OCI-LY1 (cell line): ENCODE measurements at regions not wholly inside any gene's neighbourhood (a gene's known extent, or its start where the extent isn't known, plus 50 kb on each side); places are given as distances from the start of the nearest gene placed in this dataset.

Experiments used
- H2AFZ ChIP-seq: fragments of 200-600 bp; sonication (generic), shearing (Covaris generic); 2 replicates; pipeline ENCODE4 v1.6.0; 2014; ENCODE audit warnings: antibody characterized with exemption, mild to moderate bottlenecking, low read length
- H3F3A ChIP-seq: fragments of 200-600 bp; sonication (generic), shearing (Covaris generic); 2 replicates; pipeline ENCODE4 v1.6.0; 2014; ENCODE audit warnings: mild to moderate bottlenecking, antibody characterized with exemption, low read length, moderate library complexity; ENCODE audit not compliant: insufficient read depth
- H3K27ac ChIP-seq: fragments of 200-600 bp; sonication (generic); 2 replicates; pipeline ENCODE4 v1.5.1; 2014; ENCODE audit warnings: low read length, mixed run types, mild to moderate bottlenecking, low read depth; ENCODE audit not compliant: poor library complexity, severe bottlenecking
- H3K27me3 ChIP-seq: fragments of 200-600 bp; sonication (generic); 2 replicates; pipeline ENCODE4 v1.6.0; 2014; ENCODE audit warnings: antibody characterized with exemption, mild to moderate bottlenecking, low read length, moderate library complexity; ENCODE audit not compliant: insufficient read depth
- H3K36me3 ChIP-seq: fragments of 200-600 bp; sonication (generic); 2 replicates; pipeline ENCODE4 v1.6.1; 2014; ENCODE audit warnings: mild to moderate bottlenecking, antibody characterized with exemption, low read length, moderate library complexity, mixed read lengths; ENCODE audit not compliant: insufficient read depth
- H3K4me1 ChIP-seq: fragments of 200-600 bp; sonication (generic); 2 replicates; pipeline ENCODE4 v1.5.1; 2014; ENCODE audit warnings: mild to moderate bottlenecking, low read length, moderate library complexity; ENCODE audit not compliant: insufficient read depth, severe bottlenecking
- H3K4me2 ChIP-seq: fragments of 200-600 bp; sonication (generic), shearing (Covaris generic); 2 replicates; pipeline ENCODE4 v1.6.1; 2014; ENCODE audit warnings: low read length
- H3K4me3 ChIP-seq: fragments of 200-600 bp; sonication (generic); 2 replicates; pipeline ENCODE4 v1.5.1; 2014; ENCODE audit warnings: low read length, low read depth, mild to moderate bottlenecking, mixed read lengths; ENCODE audit not compliant: poor library complexity, severe bottlenecking
- H3K79me2 ChIP-seq: fragments of 200-600 bp; shearing (Covaris generic); 2 replicates; pipeline ENCODE4 v1.6.1; 2016; ENCODE audit warnings: mixed run types, low read length, mixed read lengths; ENCODE audit not compliant: insufficient read depth
- H3K9ac ChIP-seq: fragments of 200-600 bp; sonication (generic), shearing (Covaris generic); 2 replicates; pipeline ENCODE4 v1.6.1; 2014; ENCODE audit warnings: mild to moderate bottlenecking, low read length, mixed read lengths
- H3K9me2 ChIP-seq: fragments of 200-600 bp; sonication (generic), shearing (Covaris generic); 2 replicates; pipeline ENCODE4 v1.6.1; 2014; ENCODE audit warnings: low read depth, mild to moderate bottlenecking, low read length, mixed read lengths
- H3K9me3 ChIP-seq: fragments of 200-600 bp; shearing (Covaris generic); 2 replicates; pipeline ENCODE4 v1.6.1; 2014; ENCODE audit warnings: low read length, mixed read lengths
- H4K20me1 ChIP-seq: fragments of 200-600 bp; sonication (generic), shearing (Covaris generic); 2 replicates; pipeline ENCODE4 v1.6.0; 2016; ENCODE audit warnings: mild to moderate bottlenecking, low read length; ENCODE audit not compliant: insufficient read depth
- CTCF ChIP-seq: fragments of 200-600 bp; sonication (generic), shearing (Covaris generic); IDR thresholded peaks from 2 replicates; pipeline ENCODE4 v1.5.1; 2017; ENCODE audit warnings: mild to moderate bottlenecking, antibody characterized with exemption, low read length, moderate library complexity, mixed read lengths
- EZH2 ChIP-seq: fragments of 200-600 bp; sonication (generic), shearing (Covaris generic); IDR thresholded peaks from 2 replicates; pipeline ENCODE4 v1.8.0; 2017; ENCODE audit warnings: borderline replicate concordance, mixed run types, mild to moderate bottlenecking, antibody characterized with exemption, low read length, moderate library complexity, mixed read lengths

GRCh38 chr6:14464055-14464454 lies 346.5 kb downstream of the CD83 start:
- H3K9me3 ChIP-seq = no peaks in the 10 kb centered on the region
- H3K9ac ChIP-seq = no peak overlapping the region
- no peaks in the 10 kb centered on the region for H4K20me1 ChIP-seq
- H3K4me2 ChIP-seq = no peak overlapping the region
- no peak overlapping the region for H3K4me3 ChIP-seq
- H3K79me2 ChIP-seq = no peaks in the 10 kb centered on the region
- no peaks in the 10 kb centered on the region for H3K36me3 ChIP-seq
- no peaks in the 10 kb centered on the region for H3K9me2 ChIP-seq
- no peak overlapping the region for H3K27ac ChIP-seq
- H3F3A ChIP-seq = no peaks in the 10 kb centered on the region
- H3K27me3 ChIP-seq = no peaks in the 10 kb centered on the region
- H3K4me1 ChIP-seq = no peaks in the 10 kb centered on the region
- no peak overlapping the region for H2AFZ ChIP-seq
- TF ChIP-seq CTCF (no peak), EZH2 (no peak)

- Histone ChIP-seq H3K36me3 (no peaks in the 10 kb centered on the region), H3K9me2 (no peaks in the 10 kb centered on the region), H4K20me1 (no peaks in the 10 kb centered on the region), H3F3A (no peaks in the 10 kb centered on the region), H3K4me3 (no peak overlapping the region), H3K9ac (no peak overlapping the region), H3K9me3 (no peaks in the 10 kb centered on the region), H3K27ac (no peak overlapping the region), H3K4me2 (no peak overlapping the region), H3K4me1 (no peaks in the 10 kb centered on the region), H3K79me2 (no peaks in the 10 kb centered on the region), H3K27me3 (no peaks in the 10 kb centered on the region), H2AFZ (no peak overlapping the region)
- TF ChIP-seq EZH2 (no peak), CTCF (no peak)
Observed at GRCh38 chr6:14464716-14465115, 347.1 kb downstream of the CD83 start.

GRCh38 chr6:14466278-14466677 lies 348.7 kb downstream of the CD83 start:
- Histone ChIP-seq H2AFZ (no peak overlapping the region), H3K36me3 (no peaks in the 10 kb centered on the region), H3K9me3 (no peaks in the 10 kb centered on the region), H3K27ac (no peak overlapping the region), H3K9me2 (no peaks in the 10 kb centered on the region), H4K20me1 (no peaks in the 10 kb centered on the region), H3F3A (no peaks in the 10 kb centered on the region), H3K9ac (no peak overlapping the region), H3K4me3 (no peak overlapping the region), H3K4me2 (no peak overlapping the region), H3K79me2 (no peaks in the 10 kb centered on the region), H3K27me3 (no peaks in the 10 kb centered on the region), H3K4me1 (no peaks in the 10 kb centered on the region)
- no peak for TF ChIP-seq CTCF
- no peak for TF ChIP-seq EZH2
